Peyer's patch (tissue), 4 donors: ENCODE measurements at regions not wholly inside any gene's neighbourhood (a gene's known extent, or its start where the extent isn't known, plus 50 kb on each side); places are given as distances from the start of the nearest gene placed in this dataset.
"Not testable (repeated sequence)": the region's sequence is repeated elsewhere in the genome, so short reads cannot be mapped to it uniquely, and the experiment has no call there.

Source experiments
- DNase-seq, 3 donors: peaks; one replicate each; pipeline ENCODE4 v3.0.0-alpha.2; 2017 to 2019
- H3K27ac ChIP-seq, 4 donors: fragments of 200-600 bp; sonication (generic); one replicate each; pipeline ENCODE4 v1.5.1; 2016 to 2019
- H3K27me3 ChIP-seq, 2 donors: fragments of 200-600 bp; sonication (generic); one replicate each; pipeline ENCODE4 v1.5.1; 2019
- H3K36me3 ChIP-seq, 3 donors: fragments of 200-600 bp; sonication (generic); one replicate each; pipeline ENCODE4 v1.5.1; 2016 to 2019
- H3K4me1 ChIP-seq, 4 donors: fragments of 200-600 bp; sonication (generic); one replicate each; pipeline ENCODE4 v1.5.1; 2016 to 2019
- H3K4me3 ChIP-seq, 4 donors: fragments of 200-600 bp; sonication (generic); 1 replicate in 3 of 4; 2 replicates in 1 of 4; pipeline ENCODE4 v1.5.1; 2016 to 2019; ENCODE audit warnings: mild to moderate bottlenecking in 1 of 4
- H3K9me3 ChIP-seq, 4 donors: fragments of 200-600 bp; sonication (generic); one replicate each; pipeline ENCODE4 v1.5.1; 2016 to 2019; ENCODE audit warnings: mild to moderate bottlenecking in 1 of 4
- POLR2A ChIP-seq, 2 donors: fragments of 450-650 bp; IDR thresholded peaks; one replicate each; pipeline ENCODE4 v1.5.1; 2017; ENCODE audit warnings: antibody characterized with exemption in 2 of 2, mild to moderate bottlenecking in 2 of 2, moderate library complexity in 2 of 2
- TF ChIP-seq, protein P1 (sequence below), 6 experiments: fragments of 450-650 bp in 4 of 6; fragments of 200-600 bp in 2 of 6; sonication (generic) in 1 of 6; IDR thresholded peaks; one replicate each; pipeline ENCODE4 v1.5.1; 2017 to 2019; ENCODE audit warnings: antibody characterized with exemption in 6 of 6, mild to moderate bottlenecking in 3 of 6, moderate library complexity in 1 of 6

DNA sequence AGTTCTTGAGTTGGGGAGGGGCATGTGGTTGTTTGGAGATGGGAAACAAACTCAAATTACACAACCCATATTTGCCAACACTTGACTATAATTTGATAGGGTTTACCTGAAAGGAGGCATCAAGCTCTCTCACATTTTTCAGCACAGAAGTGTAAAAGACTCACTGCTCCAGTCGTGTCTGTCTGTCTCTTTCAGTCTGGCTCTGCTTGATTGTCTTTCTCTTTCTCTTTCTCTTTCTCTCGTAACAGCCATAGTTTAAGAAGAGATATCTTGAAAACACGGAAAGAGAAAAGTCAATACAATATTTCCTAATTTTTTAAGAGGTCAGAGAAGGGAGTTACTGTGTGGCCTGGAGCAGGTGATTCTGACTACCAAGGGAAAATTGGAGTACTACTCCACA lies 413.6 kb upstream of the CXorf51A start:
- no peak overlapping the region for H3K4me3 ChIP-seq
- no peak for DNase-seq
- no peak overlapping the region for H3K27ac ChIP-seq
- no peaks in the 10 kb centered on the region for H3K27me3 ChIP-seq
- H3K36me3 ChIP-seq = no peaks in the 10 kb centered on the region
- TF ChIP-seq, protein P1, sequence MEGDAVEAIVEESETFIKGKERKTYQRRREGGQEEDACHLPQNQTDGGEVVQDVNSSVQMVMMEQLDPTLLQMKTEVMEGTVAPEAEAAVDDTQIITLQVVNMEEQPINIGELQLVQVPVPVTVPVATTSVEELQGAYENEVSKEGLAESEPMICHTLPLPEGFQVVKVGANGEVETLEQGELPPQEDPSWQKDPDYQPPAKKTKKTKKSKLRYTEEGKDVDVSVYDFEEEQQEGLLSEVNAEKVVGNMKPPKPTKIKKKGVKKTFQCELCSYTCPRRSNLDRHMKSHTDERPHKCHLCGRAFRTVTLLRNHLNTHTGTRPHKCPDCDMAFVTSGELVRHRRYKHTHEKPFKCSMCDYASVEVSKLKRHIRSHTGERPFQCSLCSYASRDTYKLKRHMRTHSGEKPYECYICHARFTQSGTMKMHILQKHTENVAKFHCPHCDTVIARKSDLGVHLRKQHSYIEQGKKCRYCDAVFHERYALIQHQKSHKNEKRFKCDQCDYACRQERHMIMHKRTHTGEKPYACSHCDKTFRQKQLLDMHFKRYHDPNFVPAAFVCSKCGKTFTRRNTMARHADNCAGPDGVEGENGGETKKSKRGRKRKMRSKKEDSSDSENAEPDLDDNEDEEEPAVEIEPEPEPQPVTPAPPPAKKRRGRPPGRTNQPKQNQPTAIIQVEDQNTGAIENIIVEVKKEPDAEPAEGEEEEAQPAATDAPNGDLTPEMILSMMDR (IDR thresholded peaks at IDR 0.05) = no peak
- TF ChIP-seq POLR2A (IDR thresholded peaks at IDR 0.05) = no peak
- H3K9me3 ChIP-seq = no peaks in the 10 kb centered on the region
- H3K4me1 ChIP-seq = no peaks in the 10 kb centered on the region

DNA sequence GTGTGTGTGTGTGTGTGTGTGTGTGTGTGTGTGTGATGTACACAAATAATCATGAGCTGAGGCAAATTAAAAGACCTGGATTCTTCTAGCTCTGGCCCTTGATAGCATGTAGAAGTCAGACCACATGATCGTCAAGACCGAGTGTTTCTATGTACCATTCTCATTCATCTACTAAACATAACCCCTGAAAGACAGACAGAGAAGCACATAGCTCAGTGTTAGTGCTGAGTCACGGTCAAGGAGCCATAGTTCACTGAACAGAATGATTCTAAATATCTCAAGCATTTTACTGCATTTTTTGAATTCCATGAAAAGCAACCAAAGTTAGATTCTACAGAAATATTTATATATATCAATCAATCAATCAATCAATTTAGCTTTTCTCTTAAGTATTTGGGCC lies 412.3 kb upstream of the CXorf51A start:
- no peaks in the 10 kb centered on the region for H3K36me3 ChIP-seq
- H3K4me3 ChIP-seq = no peak overlapping the region
- H3K27ac ChIP-seq = no peak overlapping the region
- H3K4me1 ChIP-seq = no peaks in the 10 kb centered on the region
- H3K27me3 ChIP-seq = no peaks in the 10 kb centered on the region
- no peaks in the 10 kb centered on the region for H3K9me3 ChIP-seq
- no peak for DNase-seq
- no peak for TF ChIP-seq POLR2A (IDR thresholded peaks at IDR 0.05)
- TF ChIP-seq, protein P1 (IDR thresholded peaks at IDR 0.05) = no peak

DNA sequence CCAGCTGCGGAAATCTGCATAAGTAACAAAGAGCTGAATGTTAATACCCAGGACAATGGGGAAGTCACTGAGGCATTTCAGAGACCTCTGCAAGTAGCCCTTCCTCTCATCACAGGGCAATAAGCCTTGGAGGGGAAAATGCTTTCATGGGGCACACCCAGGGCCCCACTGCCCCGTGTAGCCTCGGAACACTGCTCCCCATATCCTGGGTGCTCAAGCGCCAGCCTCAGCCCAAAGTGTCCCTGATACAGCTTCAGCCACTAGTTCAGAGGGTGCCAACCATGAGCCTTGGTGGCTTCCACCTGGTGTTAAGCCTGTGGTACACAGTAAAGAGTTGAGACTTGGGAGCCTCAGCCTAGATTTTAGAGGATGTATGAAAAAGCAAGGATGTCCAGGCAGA lies 402.8 kb upstream of the CXorf51A start:
- Histone ChIP-seq H3K27ac (no peak overlapping the region), H3K4me3 (no peak overlapping the region), H3K27me3 (no peaks in the 10 kb centered on the region), H3K36me3 (no peaks in the 10 kb centered on the region), H3K4me1 (no peaks in the 10 kb centered on the region), H3K9me3 (no peaks in the 10 kb centered on the region)
- DNase-seq = no peak
- TF ChIP-seq, protein P1 (IDR thresholded peaks at IDR 0.05) = no peak
- TF ChIP-seq POLR2A (IDR thresholded peaks at IDR 0.05) = no peak

DNA sequence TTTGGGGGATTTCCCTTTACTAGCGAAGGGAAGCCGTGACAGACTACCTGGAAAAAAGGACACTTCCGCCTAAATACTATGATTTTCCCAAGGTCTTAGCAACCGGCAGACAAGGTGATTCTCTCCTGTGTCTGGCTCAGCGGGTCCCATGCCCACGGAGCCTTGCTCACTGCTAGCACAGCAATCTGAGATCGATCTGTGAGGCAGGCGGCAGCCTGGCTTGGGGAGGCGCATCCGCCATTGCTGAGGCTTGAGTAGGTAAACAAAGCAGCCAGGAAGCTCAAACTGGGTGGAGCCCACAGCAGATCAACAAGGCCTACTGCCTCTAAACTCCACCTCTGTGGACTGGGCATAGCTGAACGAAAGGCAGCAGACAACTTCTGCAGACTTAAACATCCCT lies 385.9 kb upstream of the CXorf51A start:
- not testable (repeated sequence) for H3K4me1 ChIP-seq, DNase-seq, H3K27me3 ChIP-seq, H3K9me3 ChIP-seq, H3K4me3 ChIP-seq, H3K27ac ChIP-seq, H3K36me3 ChIP-seq

DNA sequence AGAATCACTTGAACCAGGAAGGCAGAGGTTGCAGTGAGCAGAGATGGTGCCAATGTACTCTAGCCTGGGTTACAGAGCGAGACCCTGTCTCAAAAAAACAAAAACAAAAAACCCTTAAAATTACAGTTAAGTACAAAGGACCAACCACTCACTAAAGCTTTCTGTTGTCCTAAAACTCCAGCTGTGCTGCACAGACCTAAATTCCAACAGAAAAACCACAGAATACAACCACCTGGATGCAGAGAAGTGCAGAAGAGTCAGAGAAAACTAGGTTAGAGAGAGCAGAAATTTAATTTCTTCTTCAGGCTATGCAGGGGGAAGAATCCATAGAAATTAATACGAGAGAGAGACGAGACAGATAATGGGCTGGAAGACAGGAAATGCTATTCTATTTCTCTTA lies 376.8 kb upstream of the CXorf51A start:
- Histone ChIP-seq H3K27me3 (no peaks in the 10 kb centered on the region), H3K9me3 (no peaks in the 10 kb centered on the region), H3K27ac (no peak overlapping the region), H3K4me1 (no peaks in the 10 kb centered on the region), H3K36me3 (no peaks in the 10 kb centered on the region), H3K4me3 (no peak overlapping the region)
- TF ChIP-seq, protein P1 (IDR thresholded peaks at IDR 0.05) = no peak
- no peak for TF ChIP-seq POLR2A (IDR thresholded peaks at IDR 0.05)
- DNase-seq = no peak

DNA sequence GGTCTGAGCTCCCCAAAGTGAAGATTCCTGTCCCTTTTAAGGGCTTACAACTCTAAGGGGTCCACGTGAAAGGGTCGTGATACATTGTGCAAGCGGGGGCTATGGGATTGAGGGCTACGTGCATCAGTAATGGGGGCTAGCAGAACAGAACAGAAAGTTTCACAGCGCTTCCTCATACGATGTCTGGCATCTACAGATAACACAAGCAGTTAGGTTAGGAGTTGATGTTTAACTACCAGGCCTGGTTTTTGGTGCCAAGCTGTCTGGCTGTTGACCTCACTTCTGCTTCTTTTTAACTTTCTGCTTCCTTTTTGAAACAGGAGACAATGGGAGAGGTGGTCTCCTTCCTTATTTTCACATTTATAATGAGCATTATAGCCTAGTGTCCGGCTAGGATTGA lies 368.6 kb upstream of the CXorf51A start:
- no peak for DNase-seq
- Histone ChIP-seq H3K4me3 (no peak overlapping the region), H3K4me1 (no peaks in the 10 kb centered on the region), H3K9me3 (no peaks in the 10 kb centered on the region), H3K27ac (no peak overlapping the region), H3K27me3 (no peaks in the 10 kb centered on the region), H3K36me3 (no peaks in the 10 kb centered on the region)
- TF ChIP-seq POLR2A (IDR thresholded peaks at IDR 0.05) = no peak
- TF ChIP-seq, protein P1 (IDR thresholded peaks at IDR 0.05) = no peak
